CD4-positive, alpha-beta T cell (primary cell): ENCODE measurements at regions not wholly inside any gene's neighbourhood (a gene's known extent, or its start where the extent isn't known, plus 50 kb on each side); places are given as distances from the start of the nearest gene placed in this dataset.

Experiments used
- ATAC-seq: fragments of 200-7000 bp; cut with Tn5 transposase; one replicate; pipeline ENCODE4 v1.10.0; 2022; ENCODE audit warnings: mild to moderate bottlenecking; ENCODE audit not compliant: poor library complexity
- CTCF ChIA-PET: fragments of 350-600 bp; sonication (Branson Sonifier 250); formaldehyde crosslinking; loops from one replicate; lab custom pipeline; 2021; ENCODE audit warnings: antibody characterized with exemption, inconsistent platforms; lab: Charles Lee
- POLR2A ChIA-PET: fragments of 350-600 bp; sonication (Branson Sonifier 250); formaldehyde crosslinking; loops from one replicate; lab custom pipeline; 2021; ENCODE audit warnings: antibody characterized with exemption, inconsistent platforms; lab: Charles Lee
- DNase-seq, 14 experiments: peaks; one replicate each; pipeline ENCODE4 v3.0.0-alpha.2; 2013 to 2020; ENCODE audit warnings: mixed read lengths in 2 of 14
- H3K27ac ChIP-seq, 2 donors: one replicate each; pipeline versions ENCODE4 v1.5.1 to v1.7.0; 2013; ENCODE audit warnings: low read length in 2 of 2, low read depth in 1 of 2, mild to moderate bottlenecking in 1 of 2
- H3K27me3 ChIP-seq, 2 experiments: 1 replicate in 1 of 2; 2 replicates in 1 of 2; pipeline versions ENCODE4 v1.6.1 to v1.7.0; 2013; ENCODE audit warnings: low read length in 2 of 2, control low read depth in 1 of 2, mild to moderate bottlenecking in 1 of 2, moderate library complexity in 1 of 2; ENCODE audit not compliant: insufficient read depth in 2 of 2, control insufficient read depth in 1 of 2
- H3K36me3 ChIP-seq: one replicate; pipeline ENCODE4 v1.6.1; 2013; ENCODE audit warnings: low read length, control low read depth; ENCODE audit not compliant: insufficient read depth
- H3K4me1 ChIP-seq: one replicate; pipeline ENCODE4 v1.6.1; 2013; ENCODE audit warnings: low read length, control low read depth; ENCODE audit not compliant: insufficient read depth
- H3K4me3 ChIP-seq: one replicate; pipeline ENCODE4 v1.5.1; 2013; ENCODE audit warnings: mild to moderate bottlenecking, low read length, moderate library complexity
- H3K9me3 ChIP-seq, 2 experiments: 1 replicate in 1 of 2; 2 replicates in 1 of 2; pipeline versions ENCODE4 v1.6.1 to v1.7.0; 2013; ENCODE audit warnings: low read length in 2 of 2, mild to moderate bottlenecking in 2 of 2, control low read depth in 1 of 2, moderate library complexity in 1 of 2; ENCODE audit not compliant: control insufficient read depth in 1 of 2, insufficient read depth in 1 of 2
- H3K27ac Mint-ChIP-seq: one replicate; pipeline ENCODE4 v1.8.0; 2020; ENCODE audit warnings: mixed read lengths
- H3K27me3 Mint-ChIP-seq: one replicate; pipeline ENCODE4 v1.8.0; 2021; ENCODE audit warnings: mixed read lengths
- H3K36me3 Mint-ChIP-seq: one replicate; pipeline ENCODE4 v1.8.0; 2021; ENCODE audit warnings: low read depth, mixed read lengths
- H3K4me1 Mint-ChIP-seq: one replicate; pipeline ENCODE4 v1.8.0; 2021; ENCODE audit warnings: low read depth, mixed read lengths
- H3K4me3 Mint-ChIP-seq: one replicate; pipeline ENCODE4 v1.8.0; 2020; ENCODE audit warnings: mild to moderate bottlenecking, mixed read lengths
- H3K9me3 Mint-ChIP-seq: one replicate; pipeline ENCODE4 v1.8.0; 2020; ENCODE audit warnings: mixed read lengths
- CTCF ChIP-seq: fragments of 200-600 bp; IDR thresholded peaks from one replicate; pipeline ENCODE4 v1.8.0; 2022; ENCODE audit warnings: antibody characterized with exemption, mild to moderate bottlenecking
- intact Hi-C, 2 experiments: fragments of 100-400 bp; cut with DNase I in 1 of 2; cut with micrococcal nuclease in 1 of 2; formaldehyde crosslinking; loops; one replicate each; pipeline versions ENCODE4 v1.15.1 to v1.9.0; 2023 to 2025; cut with DNase I, micrococcal nuclease

- ChIA-PET CTCF (no interaction called here), POLR2A (no interaction called here)
- no peak overlapping the region for H3K27ac ChIP-seq
- intact Hi-C loops, result no loop called here
- H3K27me3 Mint-ChIP-seq, result no peaks in the 10 kb centered on the region
- H3K36me3 Mint-ChIP-seq, result no peaks in the 10 kb centered on the region
- H3K9me3 ChIP-seq, result peaks cover 0 to 20% of the 10 kb centered on the region in 2 experiments
- H3K27ac Mint-ChIP-seq, result no peak overlapping the region
- TF ChIP-seq CTCF, result no peak
- ATAC-seq (no peak), DNase-seq (no peak)
- no peak overlapping the region for H3K4me3 ChIP-seq
- no peaks in the 10 kb centered on the region for H3K27me3 ChIP-seq
- H3K36me3 ChIP-seq, result no peaks in the 10 kb centered on the region
- H3K9me3 Mint-ChIP-seq, result peaks cover 17% of the 10 kb centered on the region
- H3K4me1 Mint-ChIP-seq, result no peaks in the 10 kb centered on the region
- no peak overlapping the region for H3K4me3 Mint-ChIP-seq
- H3K4me1 ChIP-seq, result no peaks in the 10 kb centered on the region
Measured at GRCh38 chr5:24094081-24094679, 550.6 kb downstream of the CDH10 start.

DNA sequence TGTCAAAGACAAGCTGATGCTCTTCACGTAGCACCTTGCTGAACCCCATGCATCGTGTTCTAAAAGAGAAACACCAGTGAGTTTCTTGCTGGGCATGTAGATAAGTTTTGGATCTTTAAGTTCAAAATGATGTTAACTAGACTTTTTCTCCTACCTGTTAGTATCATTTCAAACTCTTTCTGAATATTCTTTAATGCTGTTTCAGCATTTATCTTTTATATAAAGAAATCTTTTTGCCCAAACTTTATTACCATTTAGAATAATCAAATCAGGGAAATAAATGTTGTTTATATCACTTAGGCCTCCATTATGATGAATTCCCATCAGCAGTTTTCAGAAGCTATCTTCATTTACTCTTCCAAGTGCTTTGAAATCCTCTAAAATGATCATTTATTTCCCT, 542.8 kb downstream of the CDH10 start:
- H3K27me3 ChIP-seq, result no peaks in the 10 kb centered on the region
- no peak overlapping the region for H3K4me3 Mint-ChIP-seq
- intact Hi-C loops, result no loop called here
- H3K4me1 Mint-ChIP-seq, result no peaks in the 10 kb centered on the region
- H3K36me3 ChIP-seq, result no peaks in the 10 kb centered on the region
- H3K27me3 Mint-ChIP-seq, result no peaks in the 10 kb centered on the region
- no peak overlapping the region for H3K27ac ChIP-seq
- ATAC-seq, result no peak
- peaks cover 3 to 9% of the 10 kb centered on the region in 2 experiments for H3K9me3 ChIP-seq
- no peaks in the 10 kb centered on the region for H3K4me1 ChIP-seq
- DNase-seq, result no peak
- ChIA-PET POLR2A (no interaction called here), CTCF (no interaction called here)
- no peak overlapping the region for H3K4me3 ChIP-seq
- TF ChIP-seq CTCF, result no peak
- no peak overlapping the region for H3K27ac Mint-ChIP-seq
- H3K36me3 Mint-ChIP-seq, result no peaks in the 10 kb centered on the region
- H3K9me3 Mint-ChIP-seq, result peaks cover 15% of the 10 kb centered on the region

GRCh38 chr5:24103451-24104023, 541.2 kb downstream of the CDH10 start:
- H3K9me3 Mint-ChIP-seq, result peaks cover 13% of the 10 kb centered on the region
- ChIA-PET POLR2A (no interaction called here), CTCF (no interaction called here)
- no peak for DNase-seq
- H3K36me3 ChIP-seq, result no peaks in the 10 kb centered on the region
- no peaks in the 10 kb centered on the region for H3K27me3 ChIP-seq
- H3K4me1 ChIP-seq, result no peaks in the 10 kb centered on the region
- H3K4me3 ChIP-seq, result no peak overlapping the region
- no peak for ATAC-seq
- no peak overlapping the region for H3K27ac Mint-ChIP-seq
- no peaks in the 10 kb centered on the region for H3K4me1 Mint-ChIP-seq
- H3K27ac ChIP-seq, result no peak overlapping the region
- H3K36me3 Mint-ChIP-seq, result no peaks in the 10 kb centered on the region
- peaks cover under 1 to 3% of the 10 kb centered on the region in 2 experiments for H3K9me3 ChIP-seq
- no peaks in the 10 kb centered on the region for H3K27me3 Mint-ChIP-seq
- no peak for TF ChIP-seq CTCF
- H3K4me3 Mint-ChIP-seq, result no peak overlapping the region
- intact Hi-C loops, result no loop called here
